ENCODE measurements at regions not wholly inside any gene's neighbourhood (a gene's known extent, or its start where the extent isn't known, plus 50 kb on each side); places are given as distances from the start of the nearest gene placed in this dataset.

DNA sequence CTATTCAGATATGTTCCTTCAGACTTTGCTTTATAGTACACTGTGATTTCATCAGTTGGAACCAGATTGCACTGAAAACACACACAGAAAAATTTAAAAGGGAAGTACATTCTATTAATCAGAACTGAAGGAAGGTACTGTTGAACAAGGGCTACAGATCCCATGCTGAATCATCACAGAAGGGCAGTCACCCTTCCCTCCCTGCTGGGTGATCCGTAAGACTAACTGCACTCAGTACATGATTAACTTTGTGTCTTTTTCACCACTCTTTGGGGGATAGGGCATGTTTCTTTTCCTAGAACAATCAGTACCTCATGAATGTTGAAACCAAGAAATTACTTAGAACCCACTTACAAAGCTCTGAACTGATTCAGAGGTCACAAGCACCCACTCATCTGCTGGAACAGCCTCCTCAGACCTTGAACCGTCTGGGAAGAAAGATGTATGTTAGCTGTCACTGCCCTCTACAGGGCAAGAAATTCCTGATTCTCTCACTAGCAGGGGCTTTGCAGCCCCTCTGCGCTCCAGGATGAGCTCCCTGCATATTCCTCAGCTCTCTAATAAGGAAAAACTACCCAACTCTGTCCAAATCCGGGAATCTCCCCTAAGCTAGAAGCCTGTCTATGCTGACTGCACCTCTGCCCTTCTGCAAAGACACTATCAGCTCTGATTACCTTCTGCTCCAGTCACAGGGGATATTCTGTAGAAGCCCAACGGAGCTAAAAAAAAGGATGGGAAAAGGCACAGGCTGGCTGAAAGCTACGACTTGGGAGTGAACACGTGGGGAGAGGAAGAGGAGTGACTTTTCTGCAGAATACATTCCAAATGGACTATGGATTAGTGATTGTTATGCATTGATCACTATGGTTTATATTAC is 51.0 kb downstream of the IARS1 start:
- Histone ChIP-seq H3K36me3 (ENCODE audit: insufficient read depth, low read length) (peaks cover 56% of the 10 kb centered on the region), H3K79me2 (ENCODE audit: control insufficient read depth, insufficient read depth, low read length, unreplicated experiment) (peaks cover 5% of the 10 kb centered on the region), H3K27ac (ENCODE audit: low read depth, low read length) (peak overlapping the region; percentile 95), H3K4me1 (ENCODE audit: control insufficient read depth, insufficient read depth, low read length, unreplicated experiment) (peaks cover 58% of the 10 kb centered on the region), H3K4me3 (ENCODE audit: low read depth, low read length) (peak overlapping the region; percentile 38; the same call in 1 of the 2 replicates), H3K27me3 (ENCODE audit: insufficient read depth, low read length) (no peaks in the 10 kb centered on the region), H2AFZ (ENCODE audit: low read length, unreplicated experiment) (no peak overlapping the region)

GRCh38 chr9:92236915-92237314 is 56.6 kb downstream of the IARS1 start:
- no peak overlapping the region for H3K4me3 ChIP-seq (ENCODE audit: low read depth, low read length)
- peaks cover 5% of the 10 kb centered on the region for H3K79me2 ChIP-seq (ENCODE audit: control insufficient read depth, insufficient read depth, low read length, unreplicated experiment)
- peaks cover 6% of the 10 kb centered on the region for H3K4me1 ChIP-seq (ENCODE audit: control insufficient read depth, insufficient read depth, low read length, unreplicated experiment)
- H3K27ac ChIP-seq (ENCODE audit: low read depth, low read length): no peak overlapping the region
- H2AFZ ChIP-seq (ENCODE audit: low read length, unreplicated experiment): no peak overlapping the region
- H3K27me3 ChIP-seq (ENCODE audit: insufficient read depth, low read length): no peaks in the 10 kb centered on the region
- H3K36me3 ChIP-seq (ENCODE audit: insufficient read depth, low read length): peaks cover 64% of the 10 kb centered on the region

DNA sequence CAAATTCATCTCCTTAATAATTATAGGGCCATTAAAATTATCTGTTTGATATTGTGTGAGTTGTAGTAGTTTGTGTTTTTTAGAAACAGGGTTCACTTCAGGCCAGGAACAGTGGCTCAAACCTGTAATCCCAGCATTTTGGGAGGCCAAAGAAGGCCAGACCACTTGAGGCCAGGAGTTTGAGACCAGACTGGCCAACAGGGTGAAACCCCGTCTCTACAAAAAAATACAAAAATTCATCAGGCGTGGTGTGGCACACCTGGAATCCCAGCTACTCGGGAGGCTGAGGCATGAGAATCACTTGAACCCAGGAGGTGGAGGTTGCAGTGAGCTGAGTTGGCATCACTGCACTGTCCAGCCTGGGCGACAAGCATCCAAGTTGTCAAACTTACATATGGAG is 57.0 kb downstream of the IARS1 start:
- Histone ChIP-seq H3K4me3 (ENCODE audit: low read depth, low read length) (no peak overlapping the region), H3K27me3 (ENCODE audit: insufficient read depth, low read length) (no peaks in the 10 kb centered on the region), H3K79me2 (ENCODE audit: control insufficient read depth, insufficient read depth, low read length, unreplicated experiment) (peaks cover 5% of the 10 kb centered on the region), H3K27ac (ENCODE audit: low read depth, low read length) (no peak overlapping the region), H3K4me1 (ENCODE audit: control insufficient read depth, insufficient read depth, low read length, unreplicated experiment) (peaks cover 2% of the 10 kb centered on the region), H2AFZ (ENCODE audit: low read length, unreplicated experiment) (no peak overlapping the region), H3K36me3 (ENCODE audit: insufficient read depth, low read length) (peaks cover 61% of the 10 kb centered on the region)

DNA sequence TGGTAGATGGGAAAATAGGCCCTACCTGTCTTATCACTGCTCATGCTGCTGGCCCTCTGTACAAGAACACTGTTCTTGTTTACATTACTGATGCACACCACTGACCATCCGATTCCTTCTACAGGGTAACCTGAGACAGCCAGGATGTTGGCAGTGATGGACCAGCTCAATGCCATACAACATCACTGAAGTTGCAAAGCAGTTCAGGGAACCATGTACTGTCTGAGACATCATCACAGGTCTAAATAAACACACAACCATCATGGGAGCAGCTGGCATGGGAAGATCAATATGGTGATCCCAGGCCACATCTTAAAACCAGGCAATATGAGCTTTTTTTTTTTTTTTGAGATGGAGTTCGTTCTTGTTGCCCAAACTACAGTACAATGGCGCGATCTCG is 59.0 kb downstream of the IARS1 start:
- Histone ChIP-seq H2AFZ (ENCODE audit: low read length, unreplicated experiment) (no peak overlapping the region), H3K27ac (ENCODE audit: low read depth, low read length) (no peak overlapping the region), H3K36me3 (ENCODE audit: insufficient read depth, low read length) (peaks cover 60% of the 10 kb centered on the region), H3K79me2 (ENCODE audit: control insufficient read depth, insufficient read depth, low read length, unreplicated experiment) (peaks cover 2% of the 10 kb centered on the region), H3K4me3 (ENCODE audit: low read depth, low read length) (no peak overlapping the region), H3K4me1 (ENCODE audit: control insufficient read depth, insufficient read depth, low read length, unreplicated experiment) (no peaks in the 10 kb centered on the region), H3K27me3 (ENCODE audit: insufficient read depth, low read length) (no peaks in the 10 kb centered on the region)

DNA sequence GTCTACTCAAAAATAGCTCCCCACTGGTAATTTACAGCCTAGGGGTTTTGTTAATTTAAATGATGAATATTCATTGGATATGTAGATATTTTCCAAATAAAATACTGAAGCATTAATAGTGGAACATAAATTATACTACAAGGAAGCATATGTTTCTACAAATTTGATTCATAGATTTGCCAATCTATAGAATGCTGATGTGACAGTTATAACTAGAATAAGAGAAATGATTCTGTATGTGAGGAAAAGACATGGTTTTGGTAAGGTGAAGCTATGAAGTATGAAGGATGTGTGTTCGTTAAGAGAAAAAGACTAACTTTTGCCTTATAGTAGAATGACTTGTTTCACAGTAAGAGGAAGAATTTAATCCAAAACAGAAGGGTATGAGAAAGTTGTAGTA is 61.3 kb downstream of the IARS1 start:
- no peak overlapping the region for H2AFZ ChIP-seq (ENCODE audit: low read length, unreplicated experiment)

DNA sequence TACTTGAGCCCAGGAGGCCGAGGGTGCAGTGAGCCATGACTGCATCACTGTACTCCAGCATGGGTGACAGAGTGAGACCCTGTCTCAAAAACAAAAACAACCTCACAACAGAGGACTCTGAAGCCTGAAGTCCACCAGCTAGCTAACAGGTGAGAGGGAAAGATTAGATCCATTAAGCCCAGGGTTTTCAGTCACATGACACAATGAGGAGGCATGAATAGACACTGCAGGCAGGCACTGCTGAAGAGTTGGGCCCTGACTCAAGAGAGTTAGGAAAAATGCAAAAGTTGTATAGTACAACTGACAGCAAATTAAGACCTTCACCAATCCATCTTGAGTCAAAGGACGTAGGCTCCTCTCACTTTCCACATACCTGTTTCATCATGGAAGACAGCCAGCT is 64.9 kb downstream of the IARS1 start:
- Histone ChIP-seq H3K4me1 (ENCODE audit: control insufficient read depth, insufficient read depth, low read length, unreplicated experiment) (no peaks in the 10 kb centered on the region), H3K36me3 (ENCODE audit: insufficient read depth, low read length) (peaks cover 48% of the 10 kb centered on the region), H3K79me2 (ENCODE audit: control insufficient read depth, insufficient read depth, low read length, unreplicated experiment) (no peaks in the 10 kb centered on the region)

More for the DNA sequence above, 61.3 kb downstream of the IARS1 start:
- no peak overlapping the region for H3K27ac ChIP-seq (ENCODE audit: low read depth, low read length)
- no peaks in the 10 kb centered on the region for H3K4me1 ChIP-seq (ENCODE audit: control insufficient read depth, insufficient read depth, low read length, unreplicated experiment)
- no peak overlapping the region for H3K4me3 ChIP-seq (ENCODE audit: low read depth, low read length)
- no peaks in the 10 kb centered on the region for H3K79me2 ChIP-seq (ENCODE audit: control insufficient read depth, insufficient read depth, low read length, unreplicated experiment)
- H3K27me3 ChIP-seq (ENCODE audit: insufficient read depth, low read length): no peaks in the 10 kb centered on the region
- peaks cover 52% of the 10 kb centered on the region for H3K36me3 ChIP-seq (ENCODE audit: insufficient read depth, low read length)

GRCh38 chr9:92224177-92224576 is 69.3 kb downstream of the IARS1 start:
- H3K27ac ChIP-seq (ENCODE audit: low read depth, low read length): no peak overlapping the region
- H2AFZ ChIP-seq (ENCODE audit: low read length, unreplicated experiment): no peak overlapping the region
- H3K4me1 ChIP-seq (ENCODE audit: control insufficient read depth, insufficient read depth, low read length, unreplicated experiment): no peaks in the 10 kb centered on the region
- no peak overlapping the region for H3K4me3 ChIP-seq (ENCODE audit: low read depth, low read length)
- peaks cover 48% of the 10 kb centered on the region for H3K36me3 ChIP-seq (ENCODE audit: insufficient read depth, low read length)
- peaks cover 3% of the 10 kb centered on the region for H3K79me2 ChIP-seq (ENCODE audit: control insufficient read depth, insufficient read depth, low read length, unreplicated experiment)
- H3K27me3 ChIP-seq (ENCODE audit: insufficient read depth, low read length): no peaks in the 10 kb centered on the region

More for the DNA sequence above, 64.9 kb downstream of the IARS1 start:
- no peaks in the 10 kb centered on the region for H3K27me3 ChIP-seq (ENCODE audit: insufficient read depth, low read length)
- no peak overlapping the region for H3K4me3 ChIP-seq (ENCODE audit: low read depth, low read length)
- H3K27ac ChIP-seq (ENCODE audit: low read depth, low read length): no peak overlapping the region
- H2AFZ ChIP-seq (ENCODE audit: low read length, unreplicated experiment): no peak overlapping the region

- Histone ChIP-seq H3K36me3 (ENCODE audit: insufficient read depth, low read length) (peaks cover 46% of the 10 kb centered on the region), H2AFZ (ENCODE audit: low read length, unreplicated experiment) (no peak overlapping the region), H3K27ac (ENCODE audit: low read depth, low read length) (no peak overlapping the region), H3K27me3 (ENCODE audit: insufficient read depth, low read length) (no peaks in the 10 kb centered on the region), H3K4me3 (ENCODE audit: low read depth, low read length) (no peak overlapping the region), H3K4me1 (ENCODE audit: control insufficient read depth, insufficient read depth, low read length, unreplicated experiment) (no peaks in the 10 kb centered on the region), H3K79me2 (ENCODE audit: control insufficient read depth, insufficient read depth, low read length, unreplicated experiment) (peaks cover 3% of the 10 kb centered on the region)
These were observed 69.7 kb downstream of the IARS1 start for GRCh38 chr9:92223758-92224157.

- no peak overlapping the region for H3K4me3 ChIP-seq (ENCODE audit: low read depth, low read length)
- H2AFZ ChIP-seq (ENCODE audit: low read length, unreplicated experiment): no peak overlapping the region
- H3K27me3 ChIP-seq (ENCODE audit: insufficient read depth, low read length): no peaks in the 10 kb centered on the region
- H3K4me1 ChIP-seq (ENCODE audit: control insufficient read depth, insufficient read depth, low read length, unreplicated experiment): no peaks in the 10 kb centered on the region
- peaks cover 39% of the 10 kb centered on the region for H3K36me3 ChIP-seq (ENCODE audit: insufficient read depth, low read length)
- peaks cover 2% of the 10 kb centered on the region for H3K79me2 ChIP-seq (ENCODE audit: control insufficient read depth, insufficient read depth, low read length, unreplicated experiment)
- H3K27ac ChIP-seq (ENCODE audit: low read depth, low read length): no peak overlapping the region
These were observed 84.6 kb downstream of the IARS1 start for GRCh38 chr9:92208693-92209524.

- Histone ChIP-seq H3K27me3 (ENCODE audit: insufficient read depth, low read length) (no peaks in the 10 kb centered on the region), H3K27ac (ENCODE audit: low read depth, low read length) (no peak overlapping the region), H3K4me3 (ENCODE audit: low read depth, low read length) (no peak overlapping the region), H2AFZ (ENCODE audit: low read length, unreplicated experiment) (no peak overlapping the region), H3K79me2 (ENCODE audit: control insufficient read depth, insufficient read depth, low read length, unreplicated experiment) (no peaks in the 10 kb centered on the region), H3K4me1 (ENCODE audit: control insufficient read depth, insufficient read depth, low read length, unreplicated experiment) (no peaks in the 10 kb centered on the region), H3K36me3 (ENCODE audit: insufficient read depth, low read length) (peaks cover 31% of the 10 kb centered on the region)
These were observed 87.0 kb downstream of the IARS1 start for GRCh38 chr9:92206488-92206887.
